ENCODE measurements at regions not wholly inside any gene's neighbourhood (a gene's known extent, or its start where the extent isn't known, plus 50 kb on each side); places are given as distances from the start of the nearest gene placed in this dataset.

DNA sequence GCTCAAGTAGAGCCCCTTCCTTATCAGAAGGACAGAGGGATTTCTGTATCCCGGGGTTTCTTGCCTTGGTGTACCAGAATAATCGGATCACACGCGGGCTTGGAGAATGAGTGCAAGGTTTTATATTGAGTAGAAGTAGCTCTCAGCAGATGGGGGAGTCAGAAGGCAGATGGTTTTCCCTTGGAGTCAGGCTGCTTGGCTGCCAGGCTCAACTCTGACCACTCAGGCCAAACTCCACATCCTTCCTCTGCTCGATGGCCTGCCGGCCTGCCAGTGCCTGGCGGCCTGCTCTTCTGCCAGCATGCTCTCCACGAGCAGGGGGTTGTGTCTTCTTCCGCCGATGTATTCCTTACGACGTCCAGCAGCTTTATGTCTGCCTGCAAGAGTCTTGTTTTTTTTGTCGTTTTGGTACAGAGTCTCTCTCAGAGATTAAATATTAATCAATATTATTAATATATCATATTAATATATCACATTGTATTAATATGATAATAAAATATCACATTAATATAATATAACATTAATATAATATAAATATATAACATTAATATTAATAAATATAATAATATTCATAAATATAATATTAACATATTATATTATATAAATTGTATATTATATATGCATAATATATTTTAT is 229.2 kb upstream of the WSCD1 start:
- no peak overlapping the region for H3K4me2 ChIP-seq (ENCODE audit: low read length)
- no peaks in the 10 kb centered on the region for H4K20me1 ChIP-seq (ENCODE audit: insufficient read depth, low read length)
- H2AFZ ChIP-seq (ENCODE audit: low read depth, low read length): no peak overlapping the region
- no peaks in the 10 kb centered on the region for H3K4me1 ChIP-seq (ENCODE audit: low read length)
- no peaks in the 10 kb centered on the region for H3K79me2 ChIP-seq (ENCODE audit: low read length)
- H3K9me3 ChIP-seq (ENCODE audit: insufficient read depth, low read length): no peaks in the 10 kb centered on the region
- H3K27ac ChIP-seq (ENCODE audit: low read length): no peak overlapping the region
- TF ChIP-seq, protein P1, sequence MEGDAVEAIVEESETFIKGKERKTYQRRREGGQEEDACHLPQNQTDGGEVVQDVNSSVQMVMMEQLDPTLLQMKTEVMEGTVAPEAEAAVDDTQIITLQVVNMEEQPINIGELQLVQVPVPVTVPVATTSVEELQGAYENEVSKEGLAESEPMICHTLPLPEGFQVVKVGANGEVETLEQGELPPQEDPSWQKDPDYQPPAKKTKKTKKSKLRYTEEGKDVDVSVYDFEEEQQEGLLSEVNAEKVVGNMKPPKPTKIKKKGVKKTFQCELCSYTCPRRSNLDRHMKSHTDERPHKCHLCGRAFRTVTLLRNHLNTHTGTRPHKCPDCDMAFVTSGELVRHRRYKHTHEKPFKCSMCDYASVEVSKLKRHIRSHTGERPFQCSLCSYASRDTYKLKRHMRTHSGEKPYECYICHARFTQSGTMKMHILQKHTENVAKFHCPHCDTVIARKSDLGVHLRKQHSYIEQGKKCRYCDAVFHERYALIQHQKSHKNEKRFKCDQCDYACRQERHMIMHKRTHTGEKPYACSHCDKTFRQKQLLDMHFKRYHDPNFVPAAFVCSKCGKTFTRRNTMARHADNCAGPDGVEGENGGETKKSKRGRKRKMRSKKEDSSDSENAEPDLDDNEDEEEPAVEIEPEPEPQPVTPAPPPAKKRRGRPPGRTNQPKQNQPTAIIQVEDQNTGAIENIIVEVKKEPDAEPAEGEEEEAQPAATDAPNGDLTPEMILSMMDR (IDR thresholded peaks at IDR 0.05; ENCODE audit: low read depth, low read length): no peak
- TF ChIP-seq EZH2phosphoT487 (IDR thresholded peaks at IDR 0.05; ENCODE audit: low read depth): no peak
- no peaks in the 10 kb centered on the region for H3K36me3 ChIP-seq (replicated peaks; ENCODE audit: low read depth, low read length)
- H3K9ac ChIP-seq (ENCODE audit: low read length): no peak overlapping the region
- H3K4me3 ChIP-seq (ENCODE audit: low read length): no peak overlapping the region
- no peaks in the 10 kb centered on the region for H3K27me3 ChIP-seq (ENCODE audit: low read depth, low read length)

DNA sequence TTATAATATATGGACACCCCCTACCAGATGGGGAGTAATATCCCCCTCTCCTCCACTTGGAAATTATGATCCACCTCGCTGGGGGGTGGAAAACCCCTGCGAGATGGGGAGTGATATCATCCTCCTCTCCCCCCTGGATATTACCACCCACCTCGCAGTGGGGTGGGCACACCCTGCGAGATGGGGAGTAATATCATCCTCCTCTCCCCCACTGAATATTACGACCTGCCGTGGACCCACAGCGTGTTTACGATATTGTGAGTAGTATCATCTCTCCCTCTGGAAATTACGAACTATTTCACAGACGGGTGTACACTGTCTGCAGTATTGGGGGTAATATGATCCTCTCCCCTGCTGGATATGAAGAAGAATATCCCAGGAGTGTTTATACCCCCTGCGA is 228.3 kb upstream of the WSCD1 start:
- Histone ChIP-seq H2AFZ (ENCODE audit: low read depth, low read length) (no peak overlapping the region), H3K4me3 (ENCODE audit: low read length) (no peak overlapping the region), H4K20me1 (ENCODE audit: insufficient read depth, low read length) (no peaks in the 10 kb centered on the region), H3K4me1 (ENCODE audit: low read length) (no peaks in the 10 kb centered on the region), H3K27ac (ENCODE audit: low read length) (no peak overlapping the region), H3K27me3 (ENCODE audit: low read depth, low read length) (no peaks in the 10 kb centered on the region), H3K4me2 (ENCODE audit: low read length) (no peak overlapping the region), H3K9ac (ENCODE audit: low read length) (no peak overlapping the region), H3K36me3 (replicated peaks; ENCODE audit: low read depth, low read length) (no peaks in the 10 kb centered on the region), H3K9me3 (ENCODE audit: insufficient read depth, low read length) (no peaks in the 10 kb centered on the region), H3K79me2 (ENCODE audit: low read length) (no peaks in the 10 kb centered on the region)
- no peak for TF ChIP-seq EZH2phosphoT487 (IDR thresholded peaks at IDR 0.05; ENCODE audit: low read depth)
- TF ChIP-seq, protein P1 (IDR thresholded peaks at IDR 0.05; ENCODE audit: low read depth, low read length): no peak

DNA sequence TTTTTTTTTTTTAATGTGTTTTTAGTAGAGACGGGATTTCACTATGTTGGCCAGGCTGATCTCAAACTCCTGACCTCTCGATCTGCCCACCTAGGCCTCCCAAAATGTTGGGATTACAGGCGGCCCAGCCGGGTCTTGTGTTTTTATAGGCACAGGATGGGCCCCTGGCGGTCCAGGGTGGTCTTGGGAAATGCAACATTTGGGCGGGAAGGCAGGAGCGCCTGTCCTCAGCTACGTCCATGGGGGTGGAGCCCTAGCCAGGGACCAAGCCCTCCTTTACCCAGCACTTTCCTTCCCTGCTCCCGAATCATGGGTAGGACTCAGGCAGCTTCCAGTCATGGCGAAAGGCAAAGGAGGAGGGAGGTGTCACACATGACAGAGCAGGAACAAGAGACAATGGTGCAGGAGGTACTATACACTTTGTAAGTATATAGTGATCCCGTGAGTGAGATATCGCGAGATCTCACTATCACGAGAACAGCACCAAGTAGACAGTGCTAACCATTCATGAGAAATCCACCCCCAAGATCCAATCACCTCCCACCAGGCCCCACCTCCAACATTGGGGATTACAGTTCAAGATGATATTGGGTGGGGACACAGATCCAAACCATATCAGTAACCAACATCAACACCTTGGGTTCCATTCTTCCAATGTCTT is 226.7 kb upstream of the WSCD1 start:
- H3K4me2 ChIP-seq (ENCODE audit: low read length): no peak overlapping the region
- H3K27ac ChIP-seq (ENCODE audit: low read length): no peak overlapping the region
- H4K20me1 ChIP-seq (ENCODE audit: insufficient read depth, low read length): no peaks in the 10 kb centered on the region
- H3K9me3 ChIP-seq (ENCODE audit: insufficient read depth, low read length): no peaks in the 10 kb centered on the region
- H3K79me2 ChIP-seq (ENCODE audit: low read length): no peaks in the 10 kb centered on the region
- H3K27me3 ChIP-seq (ENCODE audit: low read depth, low read length): no peaks in the 10 kb centered on the region
- H2AFZ ChIP-seq (ENCODE audit: low read depth, low read length): no peak overlapping the region
- no peak overlapping the region for H3K4me3 ChIP-seq (ENCODE audit: low read length)
- H3K36me3 ChIP-seq (replicated peaks; ENCODE audit: low read depth, low read length): no peaks in the 10 kb centered on the region
- no peak overlapping the region for H3K9ac ChIP-seq (ENCODE audit: low read length)
- H3K4me1 ChIP-seq (ENCODE audit: low read length): no peaks in the 10 kb centered on the region
- TF ChIP-seq, protein P1 (IDR thresholded peaks at IDR 0.05; ENCODE audit: low read depth, low read length): no peak
- TF ChIP-seq EZH2phosphoT487 (IDR thresholded peaks at IDR 0.05; ENCODE audit: low read depth): no peak

DNA sequence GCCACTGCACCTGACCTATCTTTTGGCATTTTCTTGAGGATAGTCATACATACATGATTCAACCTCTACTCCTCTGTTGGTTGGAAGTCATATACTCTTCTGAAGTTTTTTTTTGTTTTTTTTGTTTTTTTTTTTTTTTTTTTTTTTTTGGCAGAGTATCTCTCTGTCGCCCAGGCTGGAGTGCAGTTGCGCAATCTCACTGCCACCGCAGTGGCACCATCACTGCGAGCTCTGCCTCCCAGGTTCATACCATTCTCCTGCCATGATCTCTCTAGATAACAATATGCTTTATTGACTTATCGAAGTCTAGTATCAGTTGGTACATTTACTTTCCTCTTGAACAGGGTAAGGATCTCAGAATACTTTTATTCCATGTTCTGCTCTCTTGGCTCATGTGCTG is 224.2 kb upstream of the WSCD1 start:
- no peak overlapping the region for H3K4me3 ChIP-seq (ENCODE audit: low read length)
- H3K4me1 ChIP-seq (ENCODE audit: low read length): no peaks in the 10 kb centered on the region
- H3K4me2 ChIP-seq (ENCODE audit: low read length): no peak overlapping the region
- H3K79me2 ChIP-seq (ENCODE audit: low read length): no peaks in the 10 kb centered on the region
- H4K20me1 ChIP-seq (ENCODE audit: insufficient read depth, low read length): no peaks in the 10 kb centered on the region
- no peak for TF ChIP-seq EZH2phosphoT487 (IDR thresholded peaks at IDR 0.05; ENCODE audit: low read depth)
- TF ChIP-seq, protein P1 (IDR thresholded peaks at IDR 0.05; ENCODE audit: low read depth, low read length): no peak
- no peak overlapping the region for H2AFZ ChIP-seq (ENCODE audit: low read depth, low read length)
- H3K9ac ChIP-seq (ENCODE audit: low read length): no peak overlapping the region
- no peak overlapping the region for H3K27ac ChIP-seq (ENCODE audit: low read length)
- H3K27me3 ChIP-seq (ENCODE audit: low read depth, low read length): no peaks in the 10 kb centered on the region
- no peaks in the 10 kb centered on the region for H3K9me3 ChIP-seq (ENCODE audit: insufficient read depth, low read length)
- no peaks in the 10 kb centered on the region for H3K36me3 ChIP-seq (replicated peaks; ENCODE audit: low read depth, low read length)
